KMS-11 (cell line): ENCODE measurements at regions not wholly inside any gene's neighbourhood (a gene's known extent, or its start where the extent isn't known, plus 50 kb on each side); places are given as distances from the start of the nearest gene placed in this dataset.

Source experiments
- H2AFZ ChIP-seq: fragments of 200-600 bp; sonication (generic); 2 replicates; pipeline ENCODE4 v1.6.1; 2016; ENCODE audit warnings: antibody characterized with exemption, mixed run types, low read depth
- H3K27ac ChIP-seq: fragments of 200-600 bp; sonication (generic); 2 replicates; pipeline ENCODE4 v1.6.1; 2016; ENCODE audit warnings: mild to moderate bottlenecking, mixed run types
- H3K27me3 ChIP-seq: fragments of 200-600 bp; sonication (generic); 2 replicates; pipeline ENCODE4 v1.6.1; 2017; ENCODE audit warnings: mild to moderate bottlenecking, low read depth, mixed run types, moderate library complexity; ENCODE audit not compliant: insufficient read depth
- H3K36me3 ChIP-seq: fragments of 200-600 bp; sonication (generic); 2 replicates; pipeline ENCODE4 v1.6.1; 2017; ENCODE audit warnings: mild to moderate bottlenecking, mixed run types; ENCODE audit not compliant: insufficient read depth
- H3K4me1 ChIP-seq: fragments of 200-600 bp; sonication (generic); 2 replicates; pipeline ENCODE4 v1.6.1; 2016; ENCODE audit warnings: mild to moderate bottlenecking, low read depth, mixed run types; ENCODE audit not compliant: poor library complexity, severe bottlenecking
- H3K4me2 ChIP-seq: fragments of 200-600 bp; sonication (generic); 2 replicates; pipeline ENCODE4 v1.7.0; 2016; ENCODE audit warnings: mild to moderate bottlenecking, mixed run types
- H3K4me3 ChIP-seq: fragments of 200-600 bp; sonication (generic); IDR thresholded peaks from 2 replicates; pipeline ENCODE4 v1.6.1; 2017; ENCODE audit warnings: low read depth, low read length, mixed read lengths; ENCODE audit not compliant: insufficient read depth
- H3K79me2 ChIP-seq: fragments of 200-600 bp; sonication (generic); 2 replicates; pipeline ENCODE4 v1.6.1; 2016; ENCODE audit warnings: low read depth, mixed run types; ENCODE audit not compliant: insufficient read depth
- H3K9ac ChIP-seq: fragments of 200-600 bp; sonication (generic); 2 replicates; pipeline ENCODE4 v1.6.1; 2016; ENCODE audit warnings: mild to moderate bottlenecking, mixed run types
- H4K20me1 ChIP-seq: fragments of 200-600 bp; sonication (generic); 2 replicates; pipeline ENCODE4 v1.6.1; 2016; ENCODE audit warnings: mild to moderate bottlenecking, mixed run types; ENCODE audit not compliant: insufficient read depth
- TF ChIP-seq, protein P1 (sequence below): fragments of 200-600 bp; sonication (generic); conservative IDR thresholded peaks from 2 replicates; pipeline ENCODE4 v1.6.1; 2017; ENCODE audit warnings: low read depth, mild to moderate bottlenecking, antibody characterized with exemption, low read length, moderate library complexity, mixed read lengths

DNA sequence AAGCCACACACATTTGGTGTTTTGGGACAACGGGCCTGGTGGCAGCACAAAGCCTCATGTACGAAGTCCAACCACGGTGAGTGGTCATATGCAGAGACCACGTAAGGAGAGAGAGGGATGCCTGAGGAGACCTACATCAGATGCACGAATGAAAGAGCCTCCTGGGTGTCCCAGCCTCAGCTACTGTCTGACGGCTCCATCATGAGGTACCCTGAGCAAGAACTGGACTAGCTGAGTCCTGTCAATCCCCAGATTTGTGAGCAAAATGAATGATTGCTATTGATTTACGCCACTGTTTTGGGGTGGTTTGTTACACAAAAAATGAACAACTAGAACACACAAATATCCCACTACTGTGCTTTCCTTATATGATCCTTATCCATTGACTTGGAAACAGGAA, 275.7 kb upstream of the KYNU start:
- Histone ChIP-seq H3K4me1 (no peaks in the 10 kb centered on the region), H3K27me3 (no peaks in the 10 kb centered on the region), H3K4me2 (no peak overlapping the region), H2AFZ (no peak overlapping the region), H3K79me2 (no peaks in the 10 kb centered on the region), H3K27ac (no peak overlapping the region), H3K36me3 (no peaks in the 10 kb centered on the region), H4K20me1 (no peaks in the 10 kb centered on the region), H3K4me3 (no peak overlapping the region), H3K9ac (no peak overlapping the region)
- TF ChIP-seq, protein P1, sequence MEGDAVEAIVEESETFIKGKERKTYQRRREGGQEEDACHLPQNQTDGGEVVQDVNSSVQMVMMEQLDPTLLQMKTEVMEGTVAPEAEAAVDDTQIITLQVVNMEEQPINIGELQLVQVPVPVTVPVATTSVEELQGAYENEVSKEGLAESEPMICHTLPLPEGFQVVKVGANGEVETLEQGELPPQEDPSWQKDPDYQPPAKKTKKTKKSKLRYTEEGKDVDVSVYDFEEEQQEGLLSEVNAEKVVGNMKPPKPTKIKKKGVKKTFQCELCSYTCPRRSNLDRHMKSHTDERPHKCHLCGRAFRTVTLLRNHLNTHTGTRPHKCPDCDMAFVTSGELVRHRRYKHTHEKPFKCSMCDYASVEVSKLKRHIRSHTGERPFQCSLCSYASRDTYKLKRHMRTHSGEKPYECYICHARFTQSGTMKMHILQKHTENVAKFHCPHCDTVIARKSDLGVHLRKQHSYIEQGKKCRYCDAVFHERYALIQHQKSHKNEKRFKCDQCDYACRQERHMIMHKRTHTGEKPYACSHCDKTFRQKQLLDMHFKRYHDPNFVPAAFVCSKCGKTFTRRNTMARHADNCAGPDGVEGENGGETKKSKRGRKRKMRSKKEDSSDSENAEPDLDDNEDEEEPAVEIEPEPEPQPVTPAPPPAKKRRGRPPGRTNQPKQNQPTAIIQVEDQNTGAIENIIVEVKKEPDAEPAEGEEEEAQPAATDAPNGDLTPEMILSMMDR: no peak

DNA sequence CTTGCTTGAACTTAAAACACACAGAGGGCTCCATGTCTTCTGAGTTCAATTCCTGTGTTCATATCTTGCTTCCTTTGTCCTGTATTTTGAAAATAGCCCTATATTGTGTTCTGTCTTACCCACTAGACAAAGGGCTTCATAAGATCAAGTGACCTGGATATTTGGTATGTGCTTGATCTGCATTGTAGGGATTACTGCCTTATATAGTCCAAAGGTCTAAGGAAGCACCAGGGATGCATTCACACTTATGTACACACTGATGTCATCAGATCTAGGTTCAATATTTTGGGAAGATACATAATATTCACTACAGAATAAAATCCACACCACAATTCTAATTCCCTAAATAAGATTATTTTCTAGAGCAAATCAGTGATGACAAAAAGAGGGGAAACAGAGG, 278.0 kb upstream of the KYNU start:
- H2AFZ ChIP-seq: no peak overlapping the region
- no peaks in the 10 kb centered on the region for H3K36me3 ChIP-seq
- TF ChIP-seq, protein P1: no peak
- H3K4me1 ChIP-seq: no peaks in the 10 kb centered on the region
- no peak overlapping the region for H3K4me3 ChIP-seq
- no peaks in the 10 kb centered on the region for H3K79me2 ChIP-seq
- H3K9ac ChIP-seq: no peak overlapping the region
- H3K27me3 ChIP-seq: no peaks in the 10 kb centered on the region
- no peaks in the 10 kb centered on the region for H4K20me1 ChIP-seq
- H3K27ac ChIP-seq: no peak overlapping the region
- no peak overlapping the region for H3K4me2 ChIP-seq

DNA sequence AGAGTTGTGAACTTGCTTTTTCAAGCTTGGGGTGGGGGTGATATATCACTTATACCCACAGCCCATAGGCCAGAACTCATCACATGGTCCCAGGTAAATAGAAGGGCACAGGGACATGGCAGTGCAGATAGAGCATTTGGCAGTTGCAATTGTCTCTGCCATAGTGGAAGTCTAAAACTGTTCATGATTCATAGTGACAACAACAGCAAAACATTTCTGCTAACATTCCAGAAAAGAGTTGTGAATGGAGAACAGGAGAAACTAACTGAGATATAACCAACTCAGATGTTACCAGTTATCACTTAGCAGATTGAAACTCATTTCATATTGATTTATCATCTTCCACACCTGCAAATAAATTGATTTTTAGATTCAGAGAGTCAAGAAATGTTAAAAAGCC, 278.6 kb upstream of the KYNU start:
- Histone ChIP-seq H3K9ac (no peak overlapping the region), H3K27me3 (no peaks in the 10 kb centered on the region), H2AFZ (no peak overlapping the region), H3K79me2 (no peaks in the 10 kb centered on the region), H3K36me3 (no peaks in the 10 kb centered on the region), H3K4me3 (no peak overlapping the region), H3K4me1 (no peaks in the 10 kb centered on the region), H4K20me1 (no peaks in the 10 kb centered on the region), H3K4me2 (no peak overlapping the region), H3K27ac (no peak overlapping the region)
- TF ChIP-seq, protein P1: no peak

DNA sequence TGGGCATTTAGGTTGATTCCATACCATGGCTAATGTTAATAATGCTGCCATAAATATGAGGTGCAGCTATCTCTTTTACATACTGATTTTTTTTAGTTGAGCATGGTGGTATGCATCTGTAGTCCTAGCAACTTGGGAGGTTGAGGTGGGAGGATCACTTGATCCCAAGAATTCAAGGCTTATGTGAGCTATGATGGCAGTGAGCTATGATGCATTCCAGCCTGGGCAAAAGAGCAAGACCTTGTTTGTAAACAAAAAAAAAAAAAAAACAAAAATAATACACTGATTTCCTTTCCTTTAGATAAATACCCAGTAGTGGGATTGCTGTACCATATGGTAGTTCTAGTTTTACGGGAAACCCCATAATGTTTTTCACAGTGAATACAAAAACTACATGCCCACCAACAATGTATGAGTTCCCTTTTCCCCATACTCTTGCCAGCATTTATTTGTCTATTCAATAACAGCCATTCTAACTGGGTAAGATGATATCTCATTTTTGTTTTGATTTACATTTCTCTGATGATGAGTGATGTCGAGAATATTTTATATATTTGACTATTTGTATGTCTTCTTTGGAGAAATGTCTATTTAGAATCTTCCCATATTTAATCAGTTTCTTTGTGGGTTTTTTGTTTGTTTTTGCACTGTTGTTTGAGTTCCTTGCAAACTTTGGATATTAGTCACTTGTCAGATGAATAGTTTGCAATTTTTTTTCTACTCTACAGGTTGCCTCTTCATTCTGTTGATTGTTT, 281.0 kb upstream of the KYNU start:
- H3K4me3 ChIP-seq: no peak overlapping the region
- no peaks in the 10 kb centered on the region for H3K79me2 ChIP-seq
- H2AFZ ChIP-seq: no peak overlapping the region
- no peaks in the 10 kb centered on the region for H4K20me1 ChIP-seq
- no peak overlapping the region for H3K27ac ChIP-seq
- H3K4me1 ChIP-seq: no peaks in the 10 kb centered on the region
- TF ChIP-seq, protein P1: no peak
- H3K27me3 ChIP-seq: no peaks in the 10 kb centered on the region
- no peak overlapping the region for H3K9ac ChIP-seq
- no peak overlapping the region for H3K4me2 ChIP-seq
- no peaks in the 10 kb centered on the region for H3K36me3 ChIP-seq
